ENCODE measurements at regions not wholly inside any gene's neighbourhood (a gene's known extent, or its start where the extent isn't known, plus 50 kb on each side); places are given as distances from the start of the nearest gene placed in this dataset.

- no peak for DNase-seq
- no peaks in the 10 kb centered on the region for H3K27me3 Mint-ChIP-seq
- H3K4me1 Mint-ChIP-seq (ENCODE audit: low read depth), result no peaks in the 10 kb centered on the region
- no peak for ATAC-seq (ENCODE audit: poor library complexity)
- Histone ChIP-seq H3K36me3 (ENCODE audit: insufficient read depth, low read length) (no peaks in the 10 kb centered on the region), H3K27ac (ENCODE audit: low read depth in 1 of 2, low read length in 2 of 2) (no peak overlapping the region), H3K4me3 (ENCODE audit: low read length) (no peak overlapping the region), H3K9me3 (ENCODE audit: control insufficient read depth in 1 of 2, insufficient read depth in 1 of 2, low read length in 2 of 2) (peaks cover 0 to 4% of the 10 kb centered on the region in 2 experiments), H3K4me1 (ENCODE audit: insufficient read depth, low read length) (no peaks in the 10 kb centered on the region), H3K27me3 (ENCODE audit: control insufficient read depth in 1 of 2, insufficient read depth in 2 of 2, low read length in 2 of 2) (no peaks in the 10 kb centered on the region)
- POLR2A ChIA-PET, result no interaction called here
- intact Hi-C loops (cut with DNase I, micrococcal nuclease), result no loop called here
- no peaks in the 10 kb centered on the region for H3K36me3 Mint-ChIP-seq (ENCODE audit: low read depth)
- CTCF ChIA-PET, result no interaction called here
- no peak for TF ChIP-seq CTCF (IDR thresholded peaks at IDR 0.05)
- peaks cover 8% of the 10 kb centered on the region for H3K9me3 Mint-ChIP-seq
- no peak overlapping the region for H3K4me3 Mint-ChIP-seq
- no peak overlapping the region for H3K27ac Mint-ChIP-seq
Measured at GRCh38 chr7:145876376-145876775, 240.2 kb upstream of the CNTNAP2 start.

GRCh38 chr7:145875267-145875666 lies 241.3 kb upstream of the CNTNAP2 start:
- intact Hi-C loops (cut with DNase I, micrococcal nuclease), result no loop called here
- POLR2A ChIA-PET, result no interaction called here

GRCh38 chr7:145868935-145869334 lies 247.7 kb upstream of the CNTNAP2 start:
- peaks cover 22% of the 10 kb centered on the region for H3K9me3 Mint-ChIP-seq
- intact Hi-C loops (cut with DNase I, micrococcal nuclease), result no loop called here
- H3K36me3 Mint-ChIP-seq (ENCODE audit: low read depth), result no peaks in the 10 kb centered on the region
- H3K4me3 ChIP-seq (ENCODE audit: low read length), result no peak overlapping the region
- ATAC-seq (ENCODE audit: poor library complexity) (no peak), DNase-seq (no peak)
- TF ChIP-seq CTCF (IDR thresholded peaks at IDR 0.05), result no peak
- no peaks in the 10 kb centered on the region for H3K27me3 ChIP-seq (ENCODE audit: control insufficient read depth in 1 of 2, insufficient read depth in 2 of 2, low read length in 2 of 2)
- no peaks in the 10 kb centered on the region for H3K36me3 ChIP-seq (ENCODE audit: insufficient read depth, low read length)
- H3K4me1 Mint-ChIP-seq (ENCODE audit: low read depth), result no peaks in the 10 kb centered on the region
- no peak overlapping the region for H3K27ac Mint-ChIP-seq
- no peaks in the 10 kb centered on the region for H3K4me1 ChIP-seq (ENCODE audit: insufficient read depth, low read length)
- H3K4me3 Mint-ChIP-seq, result no peak overlapping the region
- H3K27ac ChIP-seq (ENCODE audit: low read depth in 1 of 2, low read length in 2 of 2), result no peak overlapping the region
- no peaks in the 10 kb centered on the region for H3K27me3 Mint-ChIP-seq
- POLR2A ChIA-PET, result no interaction called here
- H3K9me3 ChIP-seq (ENCODE audit: control insufficient read depth in 1 of 2, insufficient read depth in 1 of 2, low read length in 2 of 2), result peaks cover 9 to 14% of the 10 kb centered on the region in 2 experiments
- CTCF ChIA-PET, result no interaction called here

More at GRCh38 chr7:145875267-145875666, 241.3 kb upstream of the CNTNAP2 start:
- DNase-seq, result no peak
- Mint-ChIP-seq H3K36me3 (ENCODE audit: low read depth) (no peaks in the 10 kb centered on the region), H3K27me3 (no peaks in the 10 kb centered on the region), H3K27ac (no peak overlapping the region), H3K9me3 (peaks cover 6% of the 10 kb centered on the region), H3K4me3 (no peak overlapping the region), H3K4me1 (ENCODE audit: low read depth) (no peaks in the 10 kb centered on the region)
- Histone ChIP-seq H3K9me3 (ENCODE audit: control insufficient read depth in 1 of 2, insufficient read depth in 1 of 2, low read length in 2 of 2) (peaks cover 0 to under 1% of the 10 kb centered on the region in 2 experiments), H3K4me3 (ENCODE audit: low read length) (no peak overlapping the region), H3K36me3 (ENCODE audit: insufficient read depth, low read length) (no peaks in the 10 kb centered on the region), H3K27ac (ENCODE audit: low read depth in 1 of 2, low read length in 2 of 2) (no peak overlapping the region), H3K4me1 (ENCODE audit: insufficient read depth, low read length) (no peaks in the 10 kb centered on the region), H3K27me3 (ENCODE audit: control insufficient read depth in 1 of 2, insufficient read depth in 2 of 2, low read length in 2 of 2) (no peaks in the 10 kb centered on the region)
- CTCF ChIA-PET, result no interaction called here
- no peak for ATAC-seq (ENCODE audit: poor library complexity)
- no peak for TF ChIP-seq CTCF (IDR thresholded peaks at IDR 0.05)
